ENCODE measurements at regions not wholly inside any gene's neighbourhood (a gene's known extent, or its start where the extent isn't known, plus 50 kb on each side); places are given as distances from the start of the nearest gene placed in this dataset.

GRCh38 chr14:26694521-26694920 is 96.7 kb upstream of the NOVA1 start:
- no peaks in the 10 kb centered on the region for H3K36me3 ChIP-seq
- no peak for TF ChIP-seq POLR2A (IDR thresholded peaks at IDR 0.05)
- intact Hi-C loops (cut with DNase I): no loop called here

GRCh38 chr14:26702721-26703230 is 104.9 kb upstream of the NOVA1 start:
- DNase-seq: no peak
- H3K4me3 ChIP-seq (replicated peaks in 1 of 3): no peak overlapping the region
- H3K27me3 ChIP-seq: no peaks in the 10 kb centered on the region
- intact Hi-C loops (cut with DNase I): no loop called here
- no peak for TF ChIP-seq POLR2A (IDR thresholded peaks at IDR 0.05)
- no peak for TF ChIP-seq CTCF (IDR thresholded peaks at IDR 0.05)
- no peaks in the 10 kb centered on the region for H3K4me1 ChIP-seq
- H3K27ac ChIP-seq: no peak overlapping the region
- H3K9me3 ChIP-seq: no peaks in the 10 kb centered on the region
- WGBS, 2 donors: 68 to 69% methylated on average over 4 of the region's 4 CpGs
- no peaks in the 10 kb centered on the region for H3K36me3 ChIP-seq

More at GRCh38 chr14:26694521-26694920, 96.7 kb upstream of the NOVA1 start:
- Histone ChIP-seq H3K4me3 (replicated peaks in 1 of 3) (no peak overlapping the region), H3K4me1 (no peaks in the 10 kb centered on the region), H3K9me3 (no peaks in the 10 kb centered on the region), H3K27ac (no peak overlapping the region), H3K27me3 (no peaks in the 10 kb centered on the region)
- DNase-seq: no peak

- intact Hi-C loops (cut with DNase I): no loop called here
These were observed 106.0 kb upstream of the NOVA1 start for GRCh38 chr14:26703686-26704366.

GRCh38 chr14:26707234-26707633 is 109.4 kb upstream of the NOVA1 start:
- Histone ChIP-seq H3K9me3 (no peaks in the 10 kb centered on the region), H3K4me1 (no peaks in the 10 kb centered on the region), H3K27ac (no peak overlapping the region), H3K4me3 (replicated peaks in 1 of 3) (no peak overlapping the region), H3K27me3 (no peaks in the 10 kb centered on the region), H3K36me3 (no peaks in the 10 kb centered on the region)
- TF ChIP-seq POLR2A (IDR thresholded peaks at IDR 0.05) (no peak), CTCF (IDR thresholded peaks at IDR 0.05) (no peak)
- no peak for DNase-seq
- intact Hi-C loops (cut with DNase I): no loop called here
- 84 to 91% methylated on average over 3 of the region's 3 CpGs for WGBS, 2 donors

More at GRCh38 chr14:26703686-26704366, 106.0 kb upstream of the NOVA1 start:
- Histone ChIP-seq H3K27ac (no peak overlapping the region), H3K9me3 (no peaks in the 10 kb centered on the region), H3K4me1 (no peaks in the 10 kb centered on the region), H3K4me3 (replicated peaks in 1 of 3) (no peak overlapping the region), H3K27me3 (no peaks in the 10 kb centered on the region), H3K36me3 (no peaks in the 10 kb centered on the region)
- WGBS, 2 donors: 76 to 81% methylated on average over 2 of the region's 2 CpGs
- TF ChIP-seq POLR2A (IDR thresholded peaks at IDR 0.05) (no peak), CTCF (IDR thresholded peaks at IDR 0.05) (no peak)
- no peak for DNase-seq

GRCh38 chr14:26709019-26709418 is 111.2 kb upstream of the NOVA1 start:
- H3K4me3 ChIP-seq (replicated peaks in 1 of 3): no peak overlapping the region
- no peaks in the 10 kb centered on the region for H3K4me1 ChIP-seq
- H3K36me3 ChIP-seq: no peaks in the 10 kb centered on the region
- intact Hi-C loops (cut with DNase I): no loop called here
- no peak for TF ChIP-seq CTCF (IDR thresholded peaks at IDR 0.05)
- no peak for TF ChIP-seq POLR2A (IDR thresholded peaks at IDR 0.05)
- no peaks in the 10 kb centered on the region for H3K27me3 ChIP-seq
- H3K9me3 ChIP-seq: no peaks in the 10 kb centered on the region
- DNase-seq: no peak
- H3K27ac ChIP-seq: no peak overlapping the region

Measured in thyroid gland (tissue), 4 donors.